T follicular helper cell (primary cell): ENCODE measurements at regions not wholly inside any gene's neighbourhood (a gene's known extent, or its start where the extent isn't known, plus 50 kb on each side); places are given as distances from the start of the nearest gene placed in this dataset.

Experiments
- DNase-seq: peaks from one replicate; pipeline ENCODE4 v3.0.0-alpha.2; 2020; ENCODE audit warnings: low read depth

DNA sequence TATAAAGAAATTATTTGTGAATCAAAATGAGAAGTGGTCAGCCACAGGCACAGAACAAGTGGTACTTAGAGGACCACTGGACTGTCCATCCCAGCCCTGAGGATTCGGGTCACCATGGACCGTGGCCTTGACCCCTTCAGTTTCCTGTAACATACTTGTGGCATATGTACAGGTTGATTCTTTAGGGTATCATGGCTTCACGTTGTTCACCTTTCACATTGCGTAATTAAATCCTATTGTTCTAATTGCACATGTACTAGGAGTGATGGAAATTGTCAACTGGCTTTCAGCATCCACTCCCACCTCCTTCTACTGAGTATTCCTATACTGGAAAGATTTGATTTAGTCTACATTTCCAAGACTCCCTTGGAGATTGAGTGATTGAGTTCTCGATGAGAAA is 148.3 kb upstream of the GJB5 start:
- DNase-seq, result no peak

DNA sequence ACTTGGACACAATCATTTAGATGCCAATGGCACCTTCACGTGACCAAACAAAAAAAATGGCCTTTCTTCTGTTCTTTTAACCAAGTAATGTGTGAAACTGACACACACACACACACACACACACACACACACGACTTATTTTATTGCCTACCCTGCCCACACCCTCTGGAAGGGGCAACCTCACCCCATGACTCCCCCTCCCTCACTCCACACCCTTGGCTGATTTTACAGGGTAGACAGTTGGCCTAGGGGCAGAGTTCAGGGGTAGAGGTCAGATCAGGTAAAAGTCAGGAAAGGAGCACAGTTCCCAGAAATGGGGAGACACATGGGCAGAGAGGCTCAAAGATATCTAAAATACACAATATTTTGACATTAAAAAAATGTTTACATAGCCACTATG is 144.8 kb upstream of the GJB5 start:
- DNase-seq, result no peak

DNA sequence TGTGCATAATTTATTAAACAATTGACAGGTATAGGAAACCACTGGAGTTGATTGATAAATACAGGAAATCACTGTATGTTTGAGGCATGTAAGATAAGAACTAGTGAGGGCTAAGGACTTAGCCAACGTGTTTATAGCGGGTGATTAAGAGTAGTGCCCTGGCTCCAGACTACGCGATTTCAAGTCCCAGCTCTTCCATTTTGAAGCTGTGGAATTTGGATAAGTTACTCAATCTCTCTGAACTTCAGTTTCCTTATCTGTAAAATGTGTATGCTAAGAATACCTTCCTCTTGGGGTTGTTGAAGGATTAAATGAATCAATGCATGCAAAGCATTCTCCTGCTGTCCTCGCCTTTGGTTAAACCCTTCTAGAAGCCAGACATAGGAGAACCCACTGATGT is 143.3 kb upstream of the GJB5 start:
- no peak for DNase-seq

DNA sequence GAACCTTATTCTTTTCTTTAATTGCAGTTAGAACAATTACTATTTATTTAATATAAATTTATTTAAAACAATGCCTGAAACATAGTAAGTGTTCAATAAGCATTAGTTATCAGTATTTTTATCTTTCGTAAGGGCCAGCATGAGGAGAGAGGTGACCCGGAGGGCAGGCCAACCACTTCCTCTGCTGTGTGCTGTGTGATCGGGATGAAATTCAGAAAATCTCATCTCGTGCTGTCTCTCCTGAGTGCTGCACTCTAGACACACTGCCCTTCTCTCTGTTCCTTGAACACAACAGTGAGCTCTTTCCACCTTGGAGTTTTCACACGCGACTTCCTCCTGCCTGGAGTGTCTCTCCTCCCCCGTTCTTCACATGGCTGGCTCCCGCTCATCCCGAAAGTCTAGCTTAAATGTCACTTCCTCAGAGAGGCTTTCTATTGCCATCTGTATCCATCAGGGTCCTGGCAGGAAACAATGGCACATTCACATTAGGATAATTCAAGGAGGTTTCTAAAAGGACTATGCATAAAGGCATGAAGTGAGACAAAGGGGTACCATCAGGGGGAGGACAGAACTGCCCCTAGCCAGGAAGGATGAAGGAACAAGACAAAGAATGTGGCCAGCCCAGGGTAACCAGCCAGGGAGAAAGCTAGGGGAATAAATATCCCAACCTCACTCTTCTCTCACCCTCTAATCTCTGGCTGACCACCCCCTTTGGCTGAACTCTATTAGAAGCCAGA is 142.6 kb upstream of the GJB5 start:
- DNase-seq, result no peak

DNA sequence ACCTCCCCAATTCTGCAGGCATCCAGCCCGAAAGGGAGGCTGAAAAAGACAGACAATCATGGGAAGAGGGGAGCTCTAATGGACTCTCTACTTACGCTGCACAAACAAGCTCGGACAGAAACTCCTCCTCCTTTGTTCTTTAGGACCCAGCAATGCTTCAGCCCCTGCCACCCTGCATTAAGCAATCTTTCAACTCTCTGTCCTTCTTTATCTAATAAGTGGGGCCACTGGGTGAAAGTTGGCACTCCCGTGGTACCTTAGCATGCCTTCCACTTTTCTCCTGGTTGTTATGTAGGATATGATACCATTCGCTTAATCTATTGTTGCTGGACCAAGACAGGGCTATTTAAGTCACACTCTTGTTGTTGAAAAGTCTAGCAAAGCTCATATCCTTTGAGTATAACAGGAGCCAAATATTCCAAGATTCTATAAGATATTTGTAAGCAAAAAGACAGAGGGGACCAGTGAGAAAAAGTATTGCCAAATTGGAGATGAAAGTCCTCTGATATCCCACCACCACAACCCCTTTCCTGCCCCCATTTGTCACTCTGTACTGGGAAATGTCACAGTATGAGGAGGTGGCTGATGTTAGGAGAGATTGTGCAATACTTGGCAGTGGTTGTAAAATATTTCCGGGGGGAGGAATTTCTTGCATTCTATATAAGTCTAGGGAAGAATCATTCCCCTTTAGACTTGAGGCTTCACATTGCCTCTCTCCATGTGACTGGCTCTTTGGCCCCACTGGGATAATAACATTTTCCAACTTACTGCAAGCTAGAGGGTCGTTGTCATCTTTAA is 137.3 kb upstream of the GJB5 start:
- no peak for DNase-seq

DNA sequence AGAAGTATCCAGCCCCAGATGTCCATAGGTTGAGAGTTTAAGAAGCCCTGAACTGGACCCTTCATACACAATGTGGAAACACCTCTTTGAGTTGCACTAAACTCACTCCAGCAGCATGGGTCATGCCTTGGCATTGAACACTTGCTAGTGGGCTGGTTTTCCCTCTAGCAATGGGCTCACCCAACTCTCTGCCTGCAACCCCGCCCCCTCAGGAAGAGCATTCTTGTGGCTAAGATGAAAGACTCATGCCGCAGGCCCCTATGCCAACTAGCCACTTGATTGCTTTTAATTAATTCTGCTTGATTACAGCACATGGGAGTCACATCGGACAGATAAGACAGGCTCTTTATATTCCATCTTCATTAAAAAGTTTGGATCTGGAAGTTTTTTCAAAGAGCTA is 136.5 kb upstream of the GJB5 start:
- DNase-seq, result no peak

DNA sequence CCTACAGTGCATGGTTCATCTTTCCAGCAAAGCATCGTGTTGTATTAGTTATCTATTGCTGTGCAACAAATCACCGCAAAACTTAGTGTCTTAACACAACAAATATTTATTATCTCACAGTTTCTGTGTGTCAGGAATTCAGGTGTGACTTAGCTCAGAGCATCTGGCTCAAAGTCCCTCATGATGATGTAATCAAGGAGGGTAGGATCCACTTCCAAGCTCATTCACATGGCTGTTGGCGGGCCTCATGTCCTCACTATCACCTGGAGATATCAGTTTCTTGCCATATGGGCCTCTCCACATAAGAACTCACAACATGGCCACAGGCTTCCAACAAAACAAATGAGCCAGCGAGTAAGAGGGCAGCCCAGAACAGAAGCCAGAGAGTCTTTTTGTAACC is 135.6 kb upstream of the GJB5 start:
- no peak for DNase-seq

DNA sequence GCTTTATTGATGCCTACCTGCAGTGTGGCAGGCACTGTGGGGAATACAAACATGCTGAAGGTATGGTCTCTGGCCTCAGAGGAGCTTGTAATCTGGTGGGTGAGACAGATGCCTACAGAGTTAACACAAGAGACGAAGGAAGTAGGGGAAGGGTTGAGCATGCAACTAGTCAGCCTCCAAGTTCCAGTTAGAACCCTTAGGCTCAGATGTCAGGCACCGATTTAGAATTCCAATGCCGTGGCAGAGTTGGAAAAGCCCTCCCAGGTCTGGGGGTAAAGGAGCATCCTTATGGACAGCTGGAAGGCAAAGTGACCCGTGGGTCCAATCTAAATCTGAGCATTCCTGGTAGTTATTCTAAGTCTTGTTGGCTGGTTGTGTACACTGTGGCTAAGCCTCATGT is 132.9 kb upstream of the GJB5 start:
- DNase-seq, result no peak

DNA sequence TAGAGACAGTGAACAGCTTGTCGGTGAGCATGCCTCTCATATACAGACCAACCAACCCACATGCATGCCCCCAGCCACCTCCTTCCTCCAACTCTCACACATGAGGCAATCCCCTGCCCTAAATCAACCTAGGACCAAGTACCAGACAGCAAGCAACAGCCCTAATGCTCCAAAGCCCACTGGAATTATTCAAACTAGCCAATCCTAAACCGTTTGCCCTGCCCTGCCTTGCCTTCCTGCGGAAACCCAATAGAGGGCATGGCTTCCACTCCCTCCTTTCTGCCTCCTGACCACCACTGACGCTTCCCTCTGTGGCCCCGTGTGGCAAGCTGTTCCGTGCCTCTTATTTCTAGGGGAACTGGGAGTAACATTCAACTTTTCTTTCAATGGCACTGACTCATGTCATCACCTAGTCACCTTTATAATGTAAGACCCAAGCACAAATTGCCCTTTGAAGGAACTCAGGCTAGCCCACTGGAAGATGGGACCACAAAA is 129.3 kb upstream of the GJB5 start:
- DNase-seq, result no peak

DNA sequence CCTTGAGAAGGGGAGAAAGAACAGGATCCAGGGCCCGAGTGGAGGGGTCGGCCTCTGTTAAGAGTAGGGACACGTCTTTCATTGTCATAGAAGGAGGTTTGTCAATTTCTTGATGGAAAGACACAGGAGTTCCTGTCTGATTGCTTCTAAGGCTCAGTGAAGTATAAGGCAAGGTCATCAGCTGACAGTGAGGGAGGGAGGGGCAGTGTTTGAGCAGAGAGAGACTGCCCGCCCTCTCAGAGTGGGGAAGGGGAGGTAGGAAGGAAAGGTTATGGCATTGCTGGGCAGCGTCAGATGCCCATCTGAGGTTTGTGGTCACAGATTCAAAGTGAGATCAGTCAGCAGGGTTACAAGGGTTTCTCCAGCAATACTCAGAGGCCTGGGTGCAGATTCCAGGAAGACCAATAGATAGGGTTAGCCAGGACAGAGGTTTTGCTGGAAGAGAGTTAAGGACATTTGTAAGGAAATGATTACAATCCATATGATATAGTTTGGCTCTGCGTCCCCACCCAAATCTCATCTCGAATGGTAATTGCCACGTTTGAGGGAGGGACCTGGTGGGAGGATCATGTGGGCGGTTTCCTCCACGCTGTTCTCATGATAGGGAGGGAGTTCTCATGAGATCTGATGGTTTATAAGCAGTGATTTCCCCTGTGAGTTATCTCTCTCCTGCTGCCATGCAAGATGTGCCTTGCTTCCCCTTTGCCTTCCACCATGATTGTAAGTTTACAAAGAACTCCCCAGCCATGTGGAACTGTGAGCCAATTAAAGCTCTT is 127.2 kb upstream of the GJB5 start:
- no peak for DNase-seq

DNA sequence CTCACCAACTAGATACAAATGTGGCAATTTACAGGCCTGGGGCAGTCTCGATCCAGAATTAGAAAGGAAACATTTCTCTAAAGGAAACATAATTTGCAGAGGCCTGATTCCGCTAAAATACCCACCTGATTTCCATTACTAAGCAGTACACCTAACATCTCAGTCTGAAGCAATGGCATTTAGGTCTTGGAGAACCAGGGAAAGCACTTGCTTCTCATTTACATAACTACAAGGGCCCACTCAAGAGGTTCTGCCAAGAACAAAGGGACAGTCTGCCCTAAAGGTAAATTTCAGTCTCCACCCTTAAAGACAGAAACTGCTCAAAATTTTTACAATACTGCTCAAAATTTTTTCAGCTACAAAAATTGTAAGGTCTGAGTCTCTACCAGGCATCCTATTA is 123.7 kb upstream of the GJB5 start:
- no peak for DNase-seq

DNA sequence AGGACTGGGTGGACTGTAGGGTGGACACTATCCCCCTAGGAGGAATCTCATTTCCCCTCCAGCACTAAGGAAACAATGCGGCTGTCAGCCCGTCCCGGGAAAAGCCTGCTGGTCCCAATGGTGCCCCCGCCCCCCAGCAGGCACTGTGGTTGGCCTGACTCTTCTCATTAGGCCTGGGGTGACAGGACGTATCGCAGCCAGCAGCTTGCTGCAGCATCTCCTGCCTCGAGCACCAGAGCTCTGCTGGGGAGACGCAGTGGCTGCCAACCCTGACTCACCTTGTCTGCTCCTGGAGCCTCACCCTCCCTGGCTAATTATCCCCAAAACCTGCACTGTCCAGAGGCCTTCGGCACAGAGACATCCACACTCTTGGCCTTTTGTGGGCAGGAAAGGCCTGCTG is 115.1 kb upstream of the GJB5 start:
- DNase-seq, result no peak

DNA sequence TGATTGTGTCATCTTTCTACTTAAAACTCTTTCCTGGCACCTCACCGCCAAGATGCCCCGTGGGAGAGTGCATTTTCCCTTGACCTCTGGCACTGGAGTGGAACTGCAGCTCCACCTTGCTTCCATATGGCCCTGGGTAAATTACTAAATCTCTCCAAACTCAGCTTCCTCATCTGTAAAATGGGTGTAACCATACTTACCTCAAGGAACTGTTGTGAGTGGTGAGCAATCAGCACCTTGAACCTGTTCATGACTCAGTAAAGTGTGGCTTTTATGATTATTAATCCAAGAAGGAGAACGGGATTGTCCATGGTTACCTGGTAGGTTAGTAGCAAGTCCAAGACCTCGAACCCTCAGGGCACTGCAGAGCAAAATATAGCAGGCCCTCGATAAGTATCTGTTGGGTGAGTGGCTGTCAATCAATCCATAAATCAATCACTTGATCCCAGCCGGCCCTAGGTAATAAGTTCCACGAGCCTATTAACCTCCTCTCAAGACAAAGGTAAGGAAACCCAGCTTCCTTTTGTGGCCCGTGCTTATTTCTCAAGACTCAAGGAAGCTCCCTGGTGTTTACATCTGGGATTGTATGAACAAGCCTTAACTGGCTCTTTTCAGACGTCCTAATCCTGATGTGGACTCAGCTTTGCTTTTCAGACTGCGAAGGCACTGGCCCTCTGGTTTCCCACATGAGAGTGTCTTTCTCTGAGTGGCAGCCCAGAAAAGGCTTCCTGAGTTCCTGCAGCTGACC is 114.0 kb upstream of the GJB5 start:
- DNase-seq, result no peak

DNA sequence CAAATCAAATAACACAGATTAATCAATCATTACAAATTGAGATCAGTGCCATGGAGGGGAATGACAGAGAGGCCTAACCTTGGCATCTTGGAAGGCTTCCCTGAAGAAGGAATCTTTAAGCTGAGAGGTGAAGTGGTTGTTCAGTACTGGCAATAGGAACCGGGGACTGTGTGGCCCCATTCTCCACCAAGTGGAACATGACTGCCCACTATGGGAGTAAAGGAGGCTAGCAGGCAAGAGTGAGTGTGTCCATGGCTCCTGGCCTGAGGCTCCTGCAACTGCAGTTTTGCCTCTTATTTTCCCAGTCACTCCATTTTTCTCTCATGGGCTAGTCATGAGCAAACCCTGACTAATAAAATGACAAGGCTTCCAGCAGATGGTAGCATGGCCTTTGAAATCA is 112.2 kb upstream of the GJB5 start:
- no peak for DNase-seq

DNA sequence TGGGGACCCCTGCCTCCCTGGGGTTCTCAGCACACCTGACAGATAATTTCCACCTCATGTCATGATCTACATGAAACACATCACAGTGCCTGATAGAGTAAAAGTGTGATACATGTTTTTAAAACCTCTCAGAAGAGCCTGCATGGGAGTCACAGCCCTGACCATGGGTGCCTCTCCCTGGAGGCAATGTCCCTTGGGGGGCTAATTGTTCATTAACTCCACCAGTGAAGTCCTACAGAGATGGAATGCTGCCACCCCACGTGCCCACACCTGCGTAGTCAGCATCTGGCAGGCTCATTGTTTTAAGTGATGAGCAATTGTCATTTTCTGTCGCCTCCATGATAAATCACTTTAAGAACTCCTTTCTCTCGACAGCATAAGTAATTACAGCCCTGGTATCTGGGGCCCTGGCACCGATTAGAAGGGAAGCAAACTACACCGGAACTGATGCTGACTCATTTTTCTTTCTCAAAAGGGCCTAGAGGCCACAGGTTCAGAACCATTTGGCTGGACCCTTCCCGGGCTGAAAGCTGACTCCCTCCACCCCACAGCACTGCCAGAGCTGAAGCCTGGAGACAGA is 109.6 kb upstream of the GJB5 start:
- DNase-seq, result no peak

DNA sequence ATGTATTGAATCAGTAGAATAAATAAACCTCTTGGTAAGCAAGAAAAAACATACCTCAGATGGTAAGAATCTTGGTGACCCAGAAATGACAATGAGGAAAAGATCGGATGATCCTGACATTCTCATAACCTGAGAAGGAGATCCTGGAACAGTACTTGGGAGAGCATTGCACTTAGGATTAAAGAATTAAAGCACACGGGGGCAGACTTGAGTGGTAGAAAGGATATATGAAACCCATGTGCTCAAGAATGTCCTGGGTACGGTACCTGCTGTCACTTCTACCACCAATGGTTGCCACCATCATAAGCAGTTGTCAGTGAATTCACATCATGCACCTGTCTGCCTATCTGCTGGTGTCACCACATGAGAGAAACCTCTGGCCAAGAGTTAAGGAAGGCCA is 108.9 kb upstream of the GJB5 start:
- no peak for DNase-seq

DNA sequence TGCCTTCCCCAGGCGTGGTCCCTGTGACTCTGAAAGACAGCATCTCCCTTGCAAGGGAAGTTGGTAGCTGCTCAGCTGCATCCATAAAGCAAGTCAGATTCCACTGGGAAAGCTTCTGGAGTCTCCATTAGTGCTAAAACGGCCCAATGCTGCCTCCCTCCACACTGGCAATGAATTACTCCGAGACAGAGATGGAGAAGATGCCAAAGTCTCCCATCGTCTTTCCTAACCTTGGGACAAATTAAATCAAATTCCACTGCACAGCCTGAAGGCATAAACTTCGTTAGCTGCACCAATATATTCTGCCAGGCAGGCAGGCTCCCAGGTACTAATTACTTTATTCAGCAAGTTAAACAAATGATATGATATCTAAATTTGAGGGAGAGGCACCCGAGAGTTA is 106.3 kb upstream of the GJB5 start:
- DNase-seq, result no peak

DNA sequence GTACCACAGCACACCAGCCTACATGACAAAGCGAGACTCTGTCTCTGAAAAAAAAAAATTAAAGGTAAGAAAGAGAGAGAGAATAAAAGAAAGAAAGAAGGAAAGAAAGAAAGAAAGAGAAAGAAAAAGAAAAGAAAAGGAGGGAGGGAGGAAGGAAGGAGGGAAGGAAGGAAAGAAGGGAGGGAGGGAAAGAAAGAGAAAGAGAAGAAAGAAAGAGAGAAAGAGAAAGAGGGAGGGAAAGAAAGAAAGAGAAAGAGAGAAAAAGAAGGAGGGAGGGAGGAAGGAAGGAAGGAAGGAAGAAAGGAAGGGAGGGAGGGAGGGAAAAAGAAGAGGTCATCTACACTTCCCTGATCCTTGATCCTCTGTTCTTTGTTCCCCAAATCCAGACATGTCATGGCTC is 104.8 kb upstream of the GJB5 start:
- no peak for DNase-seq

DNA sequence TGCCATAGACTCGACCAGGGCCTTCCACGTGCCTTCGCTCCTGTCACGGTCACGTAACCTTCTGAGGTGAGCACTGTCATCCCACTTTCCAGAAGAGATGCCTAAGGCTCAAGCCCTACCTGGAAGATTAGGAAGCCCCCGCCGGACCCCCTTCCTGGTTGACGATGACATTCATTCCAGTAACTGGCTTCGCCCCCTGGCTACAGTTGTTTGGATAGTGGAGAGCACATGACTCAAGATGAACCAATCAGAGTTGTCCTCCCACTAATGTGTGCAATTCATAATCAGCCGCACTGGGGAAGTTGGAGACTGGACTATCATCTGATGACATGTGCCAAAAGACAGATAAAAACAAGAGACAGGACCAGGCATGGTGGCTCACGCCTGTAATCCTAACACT is 104.0 kb upstream of the GJB5 start:
- DNase-seq, result no peak

DNA sequence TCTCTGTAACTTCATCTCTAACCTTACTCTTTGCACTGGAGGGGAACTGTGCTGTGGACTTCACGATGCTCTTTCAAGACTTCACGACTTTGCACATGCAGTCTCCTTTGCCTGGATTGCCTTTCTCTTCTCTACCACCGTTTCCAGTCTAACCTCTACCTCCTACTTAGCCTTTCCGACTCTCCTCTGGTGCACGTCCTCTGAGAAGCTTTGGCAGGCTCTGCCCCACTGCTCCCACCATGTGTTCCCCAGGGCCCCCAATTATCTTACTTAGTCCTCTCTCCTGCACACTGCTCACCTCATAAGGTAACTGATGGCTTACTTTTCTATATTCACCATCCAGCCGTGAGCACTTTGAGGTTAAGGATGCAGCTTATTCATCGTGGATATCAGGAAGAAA is 101.7 kb upstream of the GJB5 start:
- no peak for DNase-seq

DNA sequence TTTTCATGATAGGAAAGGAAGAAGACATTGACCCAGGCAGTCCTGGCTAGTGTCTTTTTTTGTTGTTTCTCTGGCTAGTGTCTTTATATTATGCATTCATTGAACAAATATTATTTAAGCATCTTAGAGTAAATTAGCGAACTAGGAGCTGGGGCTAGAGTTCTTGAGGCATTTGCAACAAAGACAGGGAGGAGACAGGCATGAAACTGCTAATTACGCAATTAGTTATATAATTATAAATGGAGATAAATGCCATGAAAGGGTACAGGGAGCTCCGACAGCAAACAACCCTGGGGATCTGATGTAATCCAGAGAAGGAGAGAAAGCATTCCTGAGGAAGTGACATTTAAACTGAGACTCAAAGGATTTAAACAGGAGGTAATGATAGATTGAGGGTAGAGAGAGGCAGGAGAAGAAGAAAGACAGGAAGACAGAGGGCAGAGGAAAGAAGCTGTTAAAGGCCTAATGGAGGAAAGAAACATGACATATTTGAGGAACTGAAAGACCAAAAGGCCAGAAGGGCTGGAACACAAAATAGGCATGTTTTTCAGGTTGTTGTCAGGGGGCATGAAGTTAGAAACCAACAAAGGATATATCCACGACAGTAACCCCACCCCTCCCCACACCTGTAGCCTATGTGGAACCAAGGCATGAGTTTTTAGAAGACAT is 99.5 kb upstream of the GJB5 start:
- no peak for DNase-seq
